Caco-2 (cell line): ENCODE measurements at regions not wholly inside any gene's neighbourhood (a gene's known extent, or its start where the extent isn't known, plus 50 kb on each side); places are given as distances from the start of the nearest gene placed in this dataset.

Source experiments
- BruUV-seq: library from RNA; stranded (reverse); fragments of 400-500 nt; replicated peaks from 2 replicates; lab custom pipeline; 2021; lab: Mats Ljungman, UMichigan
- CTCF ChIA-PET: fragments of 300-600 bp; sonication (Branson Sonifier 250); formaldehyde crosslinking; loops from one replicate; lab custom pipeline; 2022; ENCODE audit warnings: antibody characterized with exemption; lab: Charles Lee
- POLR2A ChIA-PET: fragments of 300-600 bp; sonication (Branson Sonifier 250); formaldehyde crosslinking; loops from one replicate; lab custom pipeline; 2022; ENCODE audit warnings: antibody characterized with exemption; lab: Charles Lee
- DNase-seq, 2 experiments: peaks; one replicate each; pipeline versions ENCODE4 v3.0.0 to v3.0.0-alpha.2; 2020 to 2022
- H3K27me3 ChIP-seq: replicated peaks from 2 replicates; pipeline ENCODE4 v1.6.0; 2011; ENCODE audit warnings: low read length; ENCODE audit not compliant: control insufficient read depth, insufficient read depth
- H3K36me3 ChIP-seq: 2 replicates; pipeline ENCODE4 v1.5.1; 2011; ENCODE audit warnings: low read length; ENCODE audit not compliant: control insufficient read depth, insufficient read depth
- H3K4me1 ChIP-seq: fragments of 250-450 bp; sonication (Bioruptor Pico); 2 replicates; pipeline ENCODE4 v1.5.1; 2020; ENCODE audit warnings: mild to moderate bottlenecking
- H3K4me3 ChIP-seq: 2 replicates; pipeline ENCODE4 v1.5.1; 2011; ENCODE audit warnings: low read depth, mild to moderate bottlenecking, control low read depth, low read length
- H3K9me3 ChIP-seq: fragments of 250-450 bp; sonication (Bioruptor Pico); 2 replicates; pipeline ENCODE4 v1.5.1; 2020; ENCODE audit warnings: mild to moderate bottlenecking, moderate library complexity
- H3K27ac Mint-ChIP-seq: one replicate; pipeline ENCODE4 v1.8.0; 2022; ENCODE audit warnings: mixed read lengths; ENCODE audit not compliant: unreplicated experiment
- H3K27me3 Mint-ChIP-seq: one replicate; pipeline ENCODE4 v1.8.0; 2022; ENCODE audit warnings: mixed read lengths; ENCODE audit not compliant: insufficient read depth, unreplicated experiment
- H3K36me3 Mint-ChIP-seq: one replicate; pipeline ENCODE4 v1.8.0; 2022; ENCODE audit warnings: mild to moderate bottlenecking, mixed read lengths; ENCODE audit not compliant: insufficient read depth, unreplicated experiment
- H3K4me1 Mint-ChIP-seq: one replicate; pipeline ENCODE4 v1.8.0; 2022; ENCODE audit warnings: low read depth, mixed read lengths; ENCODE audit not compliant: unreplicated experiment
- H3K4me3 Mint-ChIP-seq: one replicate; pipeline ENCODE4 v1.8.0; 2022; ENCODE audit warnings: mild to moderate bottlenecking, moderate library complexity, mixed read lengths; ENCODE audit not compliant: unreplicated experiment
- H3K9me3 Mint-ChIP-seq: one replicate; pipeline ENCODE4 v1.8.0; 2022; ENCODE audit warnings: mixed read lengths; ENCODE audit not compliant: unreplicated experiment
- intact Hi-C: fragments of 100-400 bp; cut with micrococcal nuclease; formaldehyde crosslinking; loops from one replicate; pipeline ENCODE4 v1.10.0; 2022; ENCODE audit not compliant: unreplicated experiment
- TF ChIP-seq, protein P1 (sequence below), 2 experiments: fragments of 200-600 bp in 1 of 2; IDR thresholded peaks; 1 replicate in 1 of 2; 2 replicates in 1 of 2; pipeline versions ENCODE4 v1.5.1 to v1.8.0; 2011 to 2022; ENCODE audit warnings: antibody characterized with exemption in 1 of 2, control low read depth in 1 of 2, inconsistent platforms in 1 of 2, low read depth in 1 of 2, low read length in 1 of 2, mild to moderate bottlenecking in 1 of 2, moderate library complexity in 1 of 2; ENCODE audit not compliant: insufficient read depth in 1 of 2, severe bottlenecking in 1 of 2, unreplicated experiment in 1 of 2

DNA sequence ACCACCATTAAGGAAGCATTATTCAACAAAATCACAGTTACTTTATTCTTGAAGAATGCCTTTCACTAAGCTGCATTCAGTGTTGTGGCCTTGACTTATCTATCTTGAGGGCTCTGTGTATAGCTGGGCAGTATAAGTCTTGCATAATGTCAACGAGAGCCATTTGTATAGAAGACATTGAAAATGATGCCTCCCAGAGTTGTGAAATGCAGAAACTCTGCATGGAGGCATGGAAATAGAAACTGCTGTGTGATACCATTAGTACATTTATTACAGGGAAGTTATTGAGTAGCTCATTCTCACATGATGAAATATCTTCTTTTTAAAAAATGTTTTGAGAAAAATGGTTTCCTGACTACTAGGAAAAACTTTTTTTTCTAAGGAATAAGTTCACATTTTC lies 111.4 kb upstream of the SNX7 start:
- ChIA-PET CTCF (no interaction called here), POLR2A (no interaction called here)
- H3K9me3 ChIP-seq, result no peaks in the 10 kb centered on the region
- H3K36me3 Mint-ChIP-seq, result no peaks in the 10 kb centered on the region
- no TSS peak for BruUV-seq
- peaks cover 4% of the 10 kb centered on the region for H3K27me3 Mint-ChIP-seq
- intact Hi-C loops, result loop anchor here (10.0 kb wide), 1 partner anchor 185 kb away; no protein-coding TSS in a partner anchor
- DNase-seq, result no peak
- no peak overlapping the region for H3K27ac Mint-ChIP-seq
- no peaks in the 10 kb centered on the region for H3K4me1 ChIP-seq
- H3K36me3 ChIP-seq, result no peaks in the 10 kb centered on the region
- no peak overlapping the region for H3K4me3 ChIP-seq
- H3K27me3 ChIP-seq, result no peaks in the 10 kb centered on the region
- TF ChIP-seq, protein P1, sequence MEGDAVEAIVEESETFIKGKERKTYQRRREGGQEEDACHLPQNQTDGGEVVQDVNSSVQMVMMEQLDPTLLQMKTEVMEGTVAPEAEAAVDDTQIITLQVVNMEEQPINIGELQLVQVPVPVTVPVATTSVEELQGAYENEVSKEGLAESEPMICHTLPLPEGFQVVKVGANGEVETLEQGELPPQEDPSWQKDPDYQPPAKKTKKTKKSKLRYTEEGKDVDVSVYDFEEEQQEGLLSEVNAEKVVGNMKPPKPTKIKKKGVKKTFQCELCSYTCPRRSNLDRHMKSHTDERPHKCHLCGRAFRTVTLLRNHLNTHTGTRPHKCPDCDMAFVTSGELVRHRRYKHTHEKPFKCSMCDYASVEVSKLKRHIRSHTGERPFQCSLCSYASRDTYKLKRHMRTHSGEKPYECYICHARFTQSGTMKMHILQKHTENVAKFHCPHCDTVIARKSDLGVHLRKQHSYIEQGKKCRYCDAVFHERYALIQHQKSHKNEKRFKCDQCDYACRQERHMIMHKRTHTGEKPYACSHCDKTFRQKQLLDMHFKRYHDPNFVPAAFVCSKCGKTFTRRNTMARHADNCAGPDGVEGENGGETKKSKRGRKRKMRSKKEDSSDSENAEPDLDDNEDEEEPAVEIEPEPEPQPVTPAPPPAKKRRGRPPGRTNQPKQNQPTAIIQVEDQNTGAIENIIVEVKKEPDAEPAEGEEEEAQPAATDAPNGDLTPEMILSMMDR (IDR thresholded peaks at IDR 0.05; ENCODE audit: insufficient read depth in 1 of 2, low read depth in 1 of 2, low read length in 1 of 2, severe bottlenecking in 1 of 2, unreplicated experiment in 1 of 2), result no peak
- no peaks in the 10 kb centered on the region for H3K9me3 Mint-ChIP-seq
- no peaks in the 10 kb centered on the region for H3K4me1 Mint-ChIP-seq
- no peak overlapping the region for H3K4me3 Mint-ChIP-seq

DNA sequence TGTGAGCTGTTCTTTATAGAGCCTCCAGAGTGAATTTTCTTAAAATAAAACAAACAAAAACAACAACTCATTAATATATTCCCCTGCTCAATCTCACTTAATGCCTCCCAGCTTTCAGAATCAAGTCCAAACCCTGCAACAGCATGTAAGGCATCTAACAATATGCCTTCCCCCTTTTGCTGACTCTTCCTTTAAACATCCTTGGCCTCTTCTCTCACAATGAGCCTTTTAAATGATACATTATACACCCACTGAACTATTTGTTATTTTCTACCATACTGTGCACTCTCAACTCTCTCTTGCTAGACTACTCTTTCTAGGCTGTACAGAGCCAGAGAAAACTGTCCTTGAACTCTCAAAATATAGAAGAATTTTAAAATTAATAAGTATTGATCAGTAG lies 115.2 kb upstream of the SNX7 start:
- Histone ChIP-seq H3K36me3 (no peaks in the 10 kb centered on the region), H3K27me3 (no peaks in the 10 kb centered on the region), H3K4me3 (no peak overlapping the region), H3K9me3 (no peaks in the 10 kb centered on the region), H3K4me1 (no peaks in the 10 kb centered on the region)
- no peaks in the 10 kb centered on the region for H3K9me3 Mint-ChIP-seq
- no TSS peak for BruUV-seq
- peaks cover 4% of the 10 kb centered on the region for H3K27me3 Mint-ChIP-seq
- no peak overlapping the region for H3K4me3 Mint-ChIP-seq
- TF ChIP-seq, protein P1 (IDR thresholded peaks at IDR 0.05; ENCODE audit: insufficient read depth in 1 of 2, low read depth in 1 of 2, low read length in 1 of 2, severe bottlenecking in 1 of 2, unreplicated experiment in 1 of 2), result no peak
- no peak for DNase-seq
- no peaks in the 10 kb centered on the region for H3K4me1 Mint-ChIP-seq
- CTCF ChIA-PET, result no interaction called here
- H3K36me3 Mint-ChIP-seq, result no peaks in the 10 kb centered on the region
- POLR2A ChIA-PET, result no interaction called here
- no peak overlapping the region for H3K27ac Mint-ChIP-seq
- intact Hi-C loops, result no loop called here

DNA sequence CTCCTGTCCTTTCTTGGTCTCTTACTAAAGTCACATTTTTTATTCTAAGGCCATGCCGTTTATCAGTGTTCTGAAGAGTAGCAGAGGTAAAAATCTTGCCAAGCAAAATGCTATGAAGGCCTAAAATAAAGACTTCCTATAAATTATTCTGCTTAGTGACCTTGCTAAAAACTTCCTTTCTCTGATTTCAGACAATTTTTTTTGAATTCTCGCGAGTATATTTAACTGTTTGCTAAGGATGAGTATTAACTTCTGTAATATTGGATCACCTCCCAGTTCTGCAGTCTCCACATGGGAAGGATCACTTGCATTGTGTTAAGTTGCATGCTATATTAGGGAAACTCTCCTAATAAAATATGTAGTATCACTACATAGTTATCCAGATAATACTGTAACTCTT lies 123.4 kb upstream of the SNX7 start:
- DNase-seq, result no peak
- H3K27me3 ChIP-seq, result no peaks in the 10 kb centered on the region
- Mint-ChIP-seq H3K4me1 (no peaks in the 10 kb centered on the region), H3K9me3 (no peaks in the 10 kb centered on the region), H3K27ac (no peak overlapping the region), H3K27me3 (peaks cover 6% of the 10 kb centered on the region), H3K4me3 (no peak overlapping the region), H3K36me3 (no peaks in the 10 kb centered on the region)
- no peaks in the 10 kb centered on the region for H3K4me1 ChIP-seq
- no peaks in the 10 kb centered on the region for H3K36me3 ChIP-seq
- POLR2A ChIA-PET, result no interaction called here
- CTCF ChIA-PET, result no interaction called here
- H3K4me3 ChIP-seq, result no peak overlapping the region
- TF ChIP-seq, protein P1 (IDR thresholded peaks at IDR 0.05; ENCODE audit: insufficient read depth in 1 of 2, low read depth in 1 of 2, low read length in 1 of 2, severe bottlenecking in 1 of 2, unreplicated experiment in 1 of 2), result no peak
- intact Hi-C loops, result no loop called here
- BruUV-seq, result no TSS peak
- no peaks in the 10 kb centered on the region for H3K9me3 ChIP-seq
